HCT116 (cell line): ENCODE measurements at regions not wholly inside any gene's neighbourhood (a gene's known extent, or its start where the extent isn't known, plus 50 kb on each side); places are given as distances from the start of the nearest gene placed in this dataset.

Experiments
- CTCF ChIP-seq, 3 experiments: fragments of 200-600 bp in 1 of 3; sonication (generic) in 1 of 3; IDR thresholded peaks in 2 of 3; conservative IDR thresholded peaks in 1 of 3; 2 replicates each; pipeline ENCODE4 v1.5.1; 2012 to 2017; ENCODE audit warnings: low read depth in 2 of 3, low read length in 2 of 3, antibody characterized with exemption in 1 of 3, borderline replicate concordance in 1 of 3, control low read depth in 1 of 3, mild to moderate bottlenecking in 1 of 3, mixed read lengths in 1 of 3, mixed run types in 1 of 3, moderate library complexity in 1 of 3; ENCODE audit not compliant: insufficient read depth in 1 of 3
- JUND ChIP-seq: IDR thresholded peaks from 2 replicates; pipeline ENCODE4 v1.6.1; 2012
- RAD21 ChIP-seq: IDR thresholded peaks from 2 replicates; pipeline ENCODE4 v1.6.1; 2012; ENCODE audit warnings: low read depth, mild to moderate bottlenecking
- SRF ChIP-seq: IDR thresholded peaks from 2 replicates; pipeline ENCODE4 v1.6.1; 2012; ENCODE audit warnings: low read depth

- TF ChIP-seq JUND (no peak), RAD21 (no peak), CTCF (IDR thresholded peaks at IDR 0.05 in 2 of 3, conservative IDR thresholded peaks at IDR 0.05 in 1 of 3; ENCODE audit: borderline replicate concordance in 1 of 3, insufficient read depth in 1 of 3, low read depth in 2 of 3, low read length in 2 of 3) (no peak), SRF (no peak)
These were observed 439.3 kb downstream of the DTWD2 start for GRCh38 chr5:118548761-118549720.
